ENCODE measurements at regions not wholly inside any gene's neighbourhood (a gene's known extent, or its start where the extent isn't known, plus 50 kb on each side); places are given as distances from the start of the nearest gene placed in this dataset.

- H2BK12ac ChIP-seq (ENCODE audit: low read depth, low read length) = no peak overlapping the region
- H2BK120ac ChIP-seq (replicated peaks; ENCODE audit: low read depth, low read length) = no peak overlapping the region
- no peak overlapping the region for H3K4ac ChIP-seq (replicated peaks; ENCODE audit: insufficient read length, low read depth, low read length)
- no peak overlapping the region for H2BK15ac ChIP-seq (ENCODE audit: low read length)
- H3K14ac ChIP-seq (ENCODE audit: insufficient read length) = no peak overlapping the region
- no peak overlapping the region for H2BK20ac ChIP-seq (ENCODE audit: low read length)
- H3K36me3 ChIP-seq (ENCODE audit: control insufficient read depth in 2 of 4, insufficient read depth in 4 of 4, low read length in 3 of 4) = no peaks in the 10 kb centered on the region
- WGBS, 2 experiments (ENCODE audit: extremely low coverage in 1 of 2, insufficient coverage in 1 of 2, insufficient read length in 1 of 2, insufficient replicate concordance in 2 of 2, low coverage in 1 of 2, low lambda C conversion rate in 2 of 2, missing lambda C conversion rate in 1 of 2) = 83% methylated on average over 2 of the region's 2 CpGs; no CpG with 5 or more reads in 1 of the 2 experiments
- no peaks in the 10 kb centered on the region for H4K20me1 ChIP-seq (replicated peaks in 1 of 2; ENCODE audit: control insufficient read depth in 1 of 2, insufficient read depth in 2 of 2, low read length in 2 of 2)
- H2AK5ac ChIP-seq (ENCODE audit: low read depth, low read length) = no peak overlapping the region
- no peak overlapping the region for H3K56ac ChIP-seq (replicated peaks; ENCODE audit: insufficient read length, low read depth, low read length)
- no peak overlapping the region for H2BK5ac ChIP-seq (ENCODE audit: low read depth, low read length)
- no peaks in the 10 kb centered on the region for H3K79me2 ChIP-seq (ENCODE audit: control insufficient read depth in 1 of 2, insufficient read depth in 2 of 2, low read length in 2 of 2)
- no peak overlapping the region for H4K91ac ChIP-seq (replicated peaks; ENCODE audit: insufficient read length, low read length)
- CTCF ChIA-PET (ENCODE audit: partially characterized antibody) = interaction anchor here (0.7 to 3.8 kb wide), 4 partner anchors 12 to 54 kb away, joined by 3 to 21 read pairs (median 4); no protein-coding TSS in a partner anchor
- no peak overlapping the region for H4K8ac ChIP-seq (ENCODE audit: extremely low read depth, insufficient read depth, low read length)
- DNase-seq (ENCODE audit: low read depth in 1 of 2, low spot score in 2 of 2) = no peak
- H3K4me2 ChIP-seq (ENCODE audit: insufficient read depth in 1 of 2, low read depth in 2 of 2, low read length in 2 of 2) = no peak overlapping the region
- TF ChIP-seq SAP30 (IDR thresholded peaks at IDR 0.05; ENCODE audit: insufficient read depth, insufficient replicate concordance, low read length) = no peak
- TF ChIP-seq CEBPB (IDR thresholded peaks at IDR 0.05; ENCODE audit: low read depth, low read length) = no peak
- no peak for TF ChIP-seq RXRA (IDR thresholded peaks at IDR 0.05; ENCODE audit: insufficient read depth, low read depth, low read length)
- no peak for TF ChIP-seq POLR2AphosphoS5 (IDR thresholded peaks at IDR 0.05; ENCODE audit: low read depth, low read length)
- no peak for TF ChIP-seq KDM4A (IDR thresholded peaks at IDR 0.05; ENCODE audit: low read depth, low read length, severe bottlenecking)
- TF ChIP-seq ZNF274 (IDR thresholded peaks at IDR 0.05; ENCODE audit: borderline replicate concordance, extremely low read depth, low read length) = no peak
- no peak for TF ChIP-seq BACH1 (IDR thresholded peaks at IDR 0.05; ENCODE audit: low read length)
- no peak for TF ChIP-seq SIX5 (IDR thresholded peaks at IDR 0.05; ENCODE audit: low read depth, low read length)
- TF ChIP-seq TCF12 (IDR thresholded peaks at IDR 0.05; ENCODE audit: low read depth, low read length) = no peak
- TF ChIP-seq SUZ12 (IDR thresholded peaks at IDR 0.05; ENCODE audit: low read length) = no peak
- TF ChIP-seq RFX5 (IDR thresholded peaks at IDR 0.05; ENCODE audit: borderline replicate concordance, low read depth, low read length) = no peak
- no peak for TF ChIP-seq RNF2 (IDR thresholded peaks at IDR 0.05; ENCODE audit: borderline replicate concordance, low read depth, low read length, missing control alignments, poor library complexity, severe bottlenecking)
- TF ChIP-seq SP1 (IDR thresholded peaks at IDR 0.05; ENCODE audit: low read depth, low read length) = no peak
- no peak for TF ChIP-seq TEAD4 (IDR thresholded peaks at IDR 0.05; ENCODE audit: low read depth, low read length)
- no peaks in the 10 kb centered on the region for H3K27me3 ChIP-seq (replicated peaks in 1 of 4; ENCODE audit: control insufficient read depth in 3 of 4, extremely low read depth in 1 of 4, insufficient read depth in 3 of 4, low read length in 3 of 4)
- no peak for FAIRE-seq
- no peak overlapping the region for H3K27ac ChIP-seq (ENCODE audit: low read depth, low read length)
- H3K4me3 ChIP-seq (ENCODE audit: extremely low read depth in 1 of 4, insufficient read depth in 2 of 4, low read depth in 3 of 4, low read length in 4 of 4) = no peak overlapping the region
- POLR2A ChIA-PET (ENCODE audit: partially characterized antibody) = no interaction called here
- no peak overlapping the region for H3K18ac ChIP-seq (ENCODE audit: extremely low read depth, low read length)
- H4K5ac ChIP-seq (ENCODE audit: insufficient read length, low read depth, low read length) = no peak overlapping the region
- no peak overlapping the region for H2AFZ ChIP-seq (ENCODE audit: low read length)
- H3K9ac ChIP-seq (replicated peaks in 1 of 4; ENCODE audit: extremely low read depth in 1 of 4, low read depth in 3 of 4, low read length in 3 of 4) = no peak overlapping the region
- no peaks in the 10 kb centered on the region for H3K79me1 ChIP-seq (ENCODE audit: low read depth, low read length)
- H3K23me2 ChIP-seq (ENCODE audit: low read depth, low read length) = no peaks in the 10 kb centered on the region
- peaks cover 0 to 5% (median 1%) of the 10 kb centered on the region in 4 experiments; a peak in 2 of 7 replicates for H3K4me1 ChIP-seq (replicated peaks in 1 of 4; ENCODE audit: control insufficient read depth in 3 of 4, insufficient read depth in 4 of 4, low read length in 3 of 4)
- H3K9me3 ChIP-seq (ENCODE audit: insufficient read depth in 2 of 2, low read depth in 1 of 2, low read length in 1 of 2) = no peaks in the 10 kb centered on the region
- no peak overlapping the region for H3K23ac ChIP-seq (ENCODE audit: insufficient read length)
These were observed 323.8 kb upstream of the AZI2 start for GRCh38 chr3:28672406-28672805.

All from H1 (cell line).